NCI-H1436 (cell line): ENCODE measurements at regions not wholly inside any gene's neighbourhood (a gene's known extent, or its start where the extent isn't known, plus 50 kb on each side); places are given as distances from the start of the nearest gene placed in this dataset.

Experiments used
- DNase-seq: peaks from one replicate; lab custom pipeline; 2025; lab: John Stamatoyannopoulos, UW

DNA sequence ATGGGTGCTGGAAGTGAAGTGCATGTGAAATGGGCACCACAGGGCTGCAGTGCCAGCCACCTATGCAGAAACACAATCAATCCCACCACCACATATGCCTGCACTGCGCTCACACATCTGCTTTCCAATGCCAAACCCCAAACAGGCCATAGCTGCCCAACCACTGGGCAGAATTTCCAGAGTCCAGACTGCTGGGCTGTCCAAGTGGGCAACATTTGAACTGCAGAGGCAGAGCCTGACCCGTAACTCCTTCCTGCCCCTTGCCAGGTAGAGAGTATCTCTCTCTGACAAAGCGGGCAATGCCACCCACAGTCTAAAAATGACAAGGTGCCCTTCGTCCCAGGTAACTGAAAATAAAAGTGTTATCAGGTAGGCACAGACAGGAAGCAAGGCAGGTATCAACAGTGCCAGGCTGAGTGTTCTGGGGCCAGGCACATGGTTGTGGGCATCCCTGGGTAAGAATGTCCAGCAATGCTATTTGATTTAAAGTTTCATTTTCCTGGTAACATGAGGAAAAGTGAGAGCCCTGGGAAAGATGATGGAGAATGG, 79.5 kb downstream of the FOXA2 start:
- DNase-seq = no peak

DNA sequence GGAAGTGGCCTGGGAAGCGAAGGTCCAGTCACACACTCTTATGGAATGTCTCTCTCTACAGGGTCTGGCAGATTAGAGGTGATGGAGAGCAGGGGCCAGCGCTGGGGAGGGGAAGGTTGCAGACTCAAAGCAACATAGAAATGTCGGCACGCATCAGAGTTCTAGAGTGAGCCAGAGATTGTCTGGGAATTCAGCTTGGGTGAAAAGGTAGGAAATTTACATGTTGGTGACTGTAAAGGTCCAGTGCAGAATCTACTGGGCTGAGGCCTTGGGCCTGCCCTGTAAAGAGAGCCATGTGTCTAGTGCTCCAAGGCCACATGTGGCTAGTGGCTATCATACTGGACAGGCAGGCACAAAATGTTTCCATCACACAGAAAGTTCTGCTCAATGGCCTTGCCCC, 80.8 kb downstream of the FOXA2 start:
- DNase-seq = no peak

GRCh38 chr20:22502731-22503191, 81.6 kb downstream of the FOXA2 start:
- DNase-seq = no peak

GRCh38 chr20:22501566-22502344, 82.6 kb downstream of the FOXA2 start:
- no peak for DNase-seq

DNA sequence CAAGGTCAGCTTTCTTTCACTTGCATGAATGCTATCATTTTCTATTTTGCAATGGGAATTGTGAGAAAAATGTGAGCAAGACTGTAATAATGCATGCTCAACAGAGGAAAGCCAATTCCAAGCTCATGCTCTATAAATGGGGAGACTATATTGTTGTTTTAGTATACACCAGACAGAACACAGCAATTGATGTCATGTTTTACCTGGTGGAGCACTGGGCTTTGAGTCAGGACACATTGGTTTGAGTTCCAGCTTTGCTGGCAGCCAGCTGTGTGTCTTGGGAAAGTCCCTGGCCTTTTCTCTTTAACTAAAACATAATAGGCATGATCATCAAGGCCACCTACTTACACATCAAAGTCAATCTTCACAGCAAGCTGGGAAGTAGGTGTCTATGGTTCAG, 83.3 kb downstream of the FOXA2 start:
- DNase-seq = no peak

DNA sequence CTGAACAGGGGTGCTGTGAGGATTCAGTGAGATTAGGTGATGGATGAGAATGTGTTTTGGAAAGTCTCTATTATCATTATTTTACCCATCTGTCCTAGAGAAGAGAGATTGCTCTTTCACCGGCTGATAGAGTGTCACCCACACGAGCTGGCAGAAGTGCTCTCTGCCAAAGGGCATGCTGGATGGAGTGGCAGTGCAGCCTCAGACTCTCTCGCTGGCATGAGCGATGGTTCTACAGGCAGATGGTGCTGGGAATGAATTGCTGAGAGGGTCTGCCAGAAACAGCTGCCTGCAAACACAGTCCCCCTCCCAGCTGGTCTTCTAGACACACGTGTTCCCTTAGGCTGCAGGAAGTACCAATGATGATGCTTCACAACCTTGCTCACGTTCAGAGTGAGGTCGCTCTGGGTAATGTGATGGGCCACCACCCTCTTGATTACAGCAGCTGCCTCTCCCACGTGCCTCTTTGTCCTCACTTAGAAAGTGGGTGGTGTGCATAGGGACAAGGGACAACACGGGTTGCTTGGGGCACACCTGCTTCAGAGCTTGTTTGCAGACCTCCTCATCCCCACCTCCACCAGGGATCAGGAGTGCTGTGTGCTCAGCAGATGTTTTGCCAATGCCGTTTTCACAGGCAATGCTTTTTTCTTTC, 84.7 kb downstream of the FOXA2 start:
- peak; percentile 84 for DNase-seq

GRCh38 chr20:22496817-22497216, 87.6 kb downstream of the FOXA2 start:
- DNase-seq = no peak

DNA sequence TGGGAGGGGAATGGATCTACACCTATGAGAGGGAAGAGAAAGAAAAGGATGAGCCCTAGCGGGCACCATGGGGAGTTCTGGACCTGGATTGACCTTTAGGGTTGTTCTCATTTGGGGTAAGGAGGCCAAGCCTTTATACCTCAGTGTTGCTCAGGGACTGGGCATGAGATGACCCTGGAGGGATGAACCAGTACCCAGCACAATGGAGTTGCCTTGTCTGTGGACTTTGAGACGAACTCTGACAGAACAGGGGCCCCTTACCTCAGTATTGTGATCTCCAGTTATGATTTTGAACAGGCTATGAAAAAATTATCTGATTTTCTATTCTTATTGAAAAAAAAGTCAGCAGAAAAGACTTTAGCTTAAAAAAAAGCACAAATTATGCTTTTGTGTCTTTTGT, 88.6 kb downstream of the FOXA2 start:
- no peak for DNase-seq

- DNase-seq = no peak
Observed at GRCh38 chr20:22495172-22495571, 89.2 kb downstream of the FOXA2 start.

GRCh38 chr20:22492497-22492896, 91.9 kb downstream of the FOXA2 start:
- no peak for DNase-seq

- DNase-seq = no peak
Observed at GRCh38 chr20:22491194-22491505, 93.2 kb downstream of the FOXA2 start.

GRCh38 chr20:22490287-22491193, 93.8 kb downstream of the FOXA2 start:
- DNase-seq = peak; percentile 63

GRCh38 chr20:22489626-22490286, 94.6 kb downstream of the FOXA2 start:
- no peak for DNase-seq

- no peak for DNase-seq
Observed at GRCh38 chr20:22480336-22480735, 104.0 kb downstream of the FOXA2 start.

GRCh38 chr20:22475662-22476061, 108.7 kb downstream of the FOXA2 start:
- DNase-seq = no peak

DNA sequence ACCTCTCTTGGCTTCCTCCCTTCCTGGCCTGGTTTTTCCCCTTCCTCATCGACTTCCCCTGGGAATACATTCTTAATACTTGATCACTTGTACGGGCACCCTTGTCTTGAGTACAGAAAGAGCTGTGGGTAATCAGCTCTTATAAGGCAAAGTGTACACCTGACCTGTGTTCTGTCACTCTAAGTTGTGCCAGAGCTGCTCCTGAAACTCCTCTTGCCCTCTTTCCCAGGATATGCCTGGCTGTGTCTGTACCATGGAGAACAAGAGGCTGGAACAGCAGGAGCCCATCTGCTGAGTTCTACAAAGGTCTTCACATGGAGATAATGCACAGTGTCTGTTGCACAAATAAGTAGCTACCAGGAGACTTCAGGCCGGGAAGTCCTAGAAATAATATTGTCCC, 110.1 kb downstream of the FOXA2 start:
- no peak for DNase-seq

DNA sequence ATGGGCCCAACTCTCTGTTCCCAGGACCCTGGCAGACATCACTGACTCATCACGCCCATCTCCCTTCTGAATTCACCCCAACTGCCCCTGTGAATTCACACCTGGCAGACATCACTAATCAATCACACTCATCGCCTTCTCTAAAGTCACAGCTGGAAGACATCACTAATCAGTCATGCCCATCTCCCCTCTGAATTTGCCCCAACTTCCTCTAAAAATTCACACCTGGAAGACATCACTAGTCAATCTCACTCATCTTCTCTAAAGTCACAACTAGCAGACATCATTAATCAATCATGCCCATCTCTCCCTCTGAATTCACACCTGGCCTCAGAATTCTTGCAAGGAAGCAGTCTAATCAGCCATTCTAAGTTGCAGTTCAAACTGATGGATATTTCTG, 111.1 kb downstream of the FOXA2 start:
- no peak for DNase-seq

DNA sequence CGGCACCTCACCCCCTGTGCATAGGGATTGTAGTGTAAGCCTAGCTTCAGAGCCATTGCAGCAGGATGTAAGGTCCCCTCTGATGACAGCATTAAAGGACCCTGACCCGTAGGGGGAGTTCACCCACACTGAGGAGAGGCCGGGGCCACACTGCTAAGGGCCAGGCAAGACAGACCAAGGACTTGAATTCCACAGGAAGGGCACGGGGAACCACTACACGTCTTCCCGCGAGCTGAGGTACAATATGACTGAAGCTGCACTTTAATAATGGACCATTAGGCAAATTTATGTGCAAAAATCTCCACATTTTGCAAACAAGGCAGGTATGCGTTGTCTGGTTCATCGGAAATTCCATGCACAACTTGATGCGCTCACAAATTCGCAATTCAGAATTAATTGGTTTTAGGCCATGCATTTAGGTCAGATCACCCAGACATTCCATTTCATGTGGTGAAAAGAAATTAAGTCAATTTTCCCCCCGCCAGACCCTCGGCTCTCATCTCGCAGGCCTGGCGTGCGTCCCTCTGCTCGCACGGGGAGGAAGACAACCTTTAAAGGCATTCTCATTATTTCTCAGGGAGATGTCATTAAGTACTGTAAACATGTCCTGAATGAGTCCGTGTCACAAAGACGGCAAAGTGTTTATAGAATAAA, 111.8 kb downstream of the FOXA2 start:
- DNase-seq = no peak

DNA sequence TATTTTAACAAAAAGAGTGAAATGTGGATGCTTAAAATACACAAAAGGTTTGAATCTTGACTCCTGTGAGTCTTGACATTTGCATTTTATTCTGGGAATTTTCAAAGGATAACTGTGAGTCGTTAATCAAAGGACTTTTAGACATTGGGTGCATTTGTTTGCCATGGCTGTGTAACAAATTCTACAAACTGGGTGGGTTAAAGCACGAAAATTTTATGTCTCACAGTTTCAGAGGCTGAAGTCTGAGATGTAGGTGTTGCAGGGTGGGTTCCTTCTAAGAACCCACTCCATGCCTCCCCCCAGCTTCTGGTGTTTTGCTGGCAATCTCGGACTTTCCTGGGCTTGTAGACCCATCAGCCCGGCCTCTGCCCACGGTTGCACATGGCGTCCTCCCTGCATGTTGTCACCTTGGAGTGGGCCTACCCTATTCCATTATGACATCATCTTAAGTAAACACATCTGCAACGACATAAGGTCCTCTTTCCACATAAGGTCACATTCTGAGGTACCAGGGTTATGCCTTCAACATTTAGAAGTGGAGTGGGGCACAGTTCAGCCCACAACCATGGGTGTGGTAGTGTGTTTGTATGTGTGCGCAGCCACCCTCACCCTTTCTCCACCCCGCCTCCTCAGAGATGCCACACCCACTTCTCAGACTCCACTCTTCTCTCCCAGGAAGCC, 113.1 kb downstream of the FOXA2 start:
- DNase-seq = no peak

- DNase-seq = no peak
Observed at GRCh38 chr20:22470620-22471026, 113.7 kb downstream of the FOXA2 start.
